ENCODE measurements at regions not wholly inside any gene's neighbourhood (a gene's known extent, or its start where the extent isn't known, plus 50 kb on each side); places are given as distances from the start of the nearest gene placed in this dataset.

DNA sequence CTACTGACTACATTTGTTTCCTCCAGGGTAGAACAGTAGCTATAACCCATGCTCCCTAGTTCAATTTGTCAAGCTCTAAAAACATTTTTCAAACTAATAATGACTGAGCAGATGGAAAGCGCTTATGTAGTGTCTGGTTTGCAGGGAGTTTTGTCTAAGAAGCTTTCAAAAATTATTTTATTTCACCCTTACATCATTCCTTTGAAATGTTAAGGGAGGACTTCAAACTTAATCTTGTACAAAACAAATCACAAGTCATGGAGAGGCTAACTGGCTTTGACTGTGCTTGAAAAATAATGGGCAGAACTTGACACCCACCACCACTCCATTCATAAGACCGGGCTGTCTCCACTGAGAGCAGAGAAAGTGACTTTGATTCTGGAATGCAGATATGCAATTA is 153.4 kb upstream of the QRFPR start:
- Histone ChIP-seq H3K4me1 (no peaks in the 10 kb centered on the region), H3K27ac (no peak overlapping the region), H3K27me3 (ENCODE audit: control insufficient read depth, insufficient read depth, low read length) (no peaks in the 10 kb centered on the region), H3K9me3 (ENCODE audit: control insufficient read depth, low read length) (no peaks in the 10 kb centered on the region), H3K36me3 (ENCODE audit: control insufficient read depth, insufficient read depth, low read length) (no peaks in the 10 kb centered on the region), H3K9ac (no peak overlapping the region), H3K4me2 (ENCODE audit: low read length) (no peak overlapping the region), H3K4me3 (ENCODE audit: low read depth, low read length) (no peak overlapping the region), H2AFZ (no peak overlapping the region), H3K79me2 (no peaks in the 10 kb centered on the region)
- TF ChIP-seq, protein P1, sequence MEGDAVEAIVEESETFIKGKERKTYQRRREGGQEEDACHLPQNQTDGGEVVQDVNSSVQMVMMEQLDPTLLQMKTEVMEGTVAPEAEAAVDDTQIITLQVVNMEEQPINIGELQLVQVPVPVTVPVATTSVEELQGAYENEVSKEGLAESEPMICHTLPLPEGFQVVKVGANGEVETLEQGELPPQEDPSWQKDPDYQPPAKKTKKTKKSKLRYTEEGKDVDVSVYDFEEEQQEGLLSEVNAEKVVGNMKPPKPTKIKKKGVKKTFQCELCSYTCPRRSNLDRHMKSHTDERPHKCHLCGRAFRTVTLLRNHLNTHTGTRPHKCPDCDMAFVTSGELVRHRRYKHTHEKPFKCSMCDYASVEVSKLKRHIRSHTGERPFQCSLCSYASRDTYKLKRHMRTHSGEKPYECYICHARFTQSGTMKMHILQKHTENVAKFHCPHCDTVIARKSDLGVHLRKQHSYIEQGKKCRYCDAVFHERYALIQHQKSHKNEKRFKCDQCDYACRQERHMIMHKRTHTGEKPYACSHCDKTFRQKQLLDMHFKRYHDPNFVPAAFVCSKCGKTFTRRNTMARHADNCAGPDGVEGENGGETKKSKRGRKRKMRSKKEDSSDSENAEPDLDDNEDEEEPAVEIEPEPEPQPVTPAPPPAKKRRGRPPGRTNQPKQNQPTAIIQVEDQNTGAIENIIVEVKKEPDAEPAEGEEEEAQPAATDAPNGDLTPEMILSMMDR (IDR thresholded peaks at IDR 0.05) = no peak

- H3K36me3 ChIP-seq (ENCODE audit: control insufficient read depth, insufficient read depth, low read length) = no peaks in the 10 kb centered on the region
- TF ChIP-seq, protein P1 (IDR thresholded peaks at IDR 0.05) = no peak
Observed at GRCh38 chr4:121526509-121526908, 145.7 kb upstream of the QRFPR start.

DNA sequence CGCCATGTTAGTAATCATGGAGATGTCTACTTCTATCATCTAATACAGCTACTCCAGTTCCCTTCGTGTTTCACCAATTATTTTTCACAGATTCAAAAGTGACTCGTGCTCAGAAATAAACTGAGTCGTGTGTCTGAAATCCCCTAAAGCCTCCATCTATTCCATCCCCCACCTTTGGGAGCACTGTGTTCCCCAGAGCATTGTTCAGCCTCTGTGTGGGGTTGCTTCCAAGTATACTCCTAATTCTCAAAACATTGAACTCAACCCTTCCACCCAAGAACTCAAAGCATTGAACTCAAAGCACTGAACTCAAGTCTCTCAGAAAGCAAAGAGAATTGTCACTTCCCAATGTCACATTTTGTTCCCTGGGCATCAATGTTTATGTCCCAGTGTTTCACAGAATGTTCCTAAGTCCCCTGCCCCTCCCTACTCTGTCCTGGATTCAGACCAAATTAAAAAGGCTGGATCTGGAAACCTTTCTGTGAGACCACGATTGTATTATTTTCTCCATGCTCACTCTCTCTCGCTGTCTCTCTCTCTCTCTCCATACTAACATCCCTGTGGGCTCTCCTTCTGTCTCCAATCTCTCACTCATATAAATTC is 138.5 kb upstream of the QRFPR start:
- no peaks in the 10 kb centered on the region for H3K9me3 ChIP-seq (ENCODE audit: control insufficient read depth, low read length)

More at GRCh38 chr4:121526509-121526908, 145.7 kb upstream of the QRFPR start:
- H3K9ac ChIP-seq = no peak overlapping the region
- H3K4me3 ChIP-seq (ENCODE audit: low read depth, low read length) = no peak overlapping the region
- H3K27ac ChIP-seq = no peak overlapping the region
- H3K27me3 ChIP-seq (ENCODE audit: control insufficient read depth, insufficient read depth, low read length) = no peaks in the 10 kb centered on the region
- H3K9me3 ChIP-seq (ENCODE audit: control insufficient read depth, low read length) = no peaks in the 10 kb centered on the region
- no peaks in the 10 kb centered on the region for H3K4me1 ChIP-seq
- H3K79me2 ChIP-seq = no peaks in the 10 kb centered on the region
- H2AFZ ChIP-seq = no peak overlapping the region
- H3K4me2 ChIP-seq (ENCODE audit: low read length) = no peak overlapping the region

DNA sequence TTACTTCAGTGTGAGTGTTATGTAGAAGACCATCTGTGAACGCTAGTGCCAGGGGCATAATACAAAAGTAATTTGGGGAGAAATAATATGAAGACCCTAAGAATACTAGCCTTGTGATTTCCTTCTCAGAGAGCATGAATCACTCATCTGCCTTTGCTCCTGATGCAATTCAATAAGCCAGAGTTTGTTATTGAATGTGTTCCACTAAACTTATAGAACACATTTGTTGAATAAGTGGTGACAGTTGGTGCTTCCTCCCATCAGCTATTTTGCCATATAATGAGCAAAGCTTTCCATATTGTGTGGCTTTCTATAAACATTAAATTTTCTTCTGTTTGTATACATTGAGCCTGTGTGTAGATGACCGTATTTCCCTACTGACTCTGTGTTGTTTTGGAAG is 136.4 kb upstream of the QRFPR start:
- Histone ChIP-seq H3K4me3 (ENCODE audit: low read depth, low read length) (no peak overlapping the region), H3K27ac (no peak overlapping the region), H3K9ac (no peak overlapping the region), H3K36me3 (ENCODE audit: control insufficient read depth, insufficient read depth, low read length) (no peaks in the 10 kb centered on the region), H3K27me3 (ENCODE audit: control insufficient read depth, insufficient read depth, low read length) (no peaks in the 10 kb centered on the region), H3K4me1 (no peaks in the 10 kb centered on the region), H2AFZ (no peak overlapping the region), H3K9me3 (ENCODE audit: control insufficient read depth, low read length) (no peaks in the 10 kb centered on the region), H3K79me2 (no peaks in the 10 kb centered on the region), H3K4me2 (ENCODE audit: low read length) (no peak overlapping the region)
- TF ChIP-seq, protein P1 (IDR thresholded peaks at IDR 0.05) = no peak

More for the DNA sequence above, 138.5 kb upstream of the QRFPR start:
- TF ChIP-seq, protein P1 (IDR thresholded peaks at IDR 0.05) = no peak
- H3K4me3 ChIP-seq (ENCODE audit: low read depth, low read length) = no peak overlapping the region
- no peaks in the 10 kb centered on the region for H3K79me2 ChIP-seq
- H3K27ac ChIP-seq = no peak overlapping the region
- H3K4me2 ChIP-seq (ENCODE audit: low read length) = no peak overlapping the region
- no peaks in the 10 kb centered on the region for H3K27me3 ChIP-seq (ENCODE audit: control insufficient read depth, insufficient read depth, low read length)
- no peaks in the 10 kb centered on the region for H3K36me3 ChIP-seq (ENCODE audit: control insufficient read depth, insufficient read depth, low read length)
- no peaks in the 10 kb centered on the region for H3K4me1 ChIP-seq
- H2AFZ ChIP-seq = no peak overlapping the region
- no peak overlapping the region for H3K9ac ChIP-seq

- TF ChIP-seq, protein P1 (IDR thresholded peaks at IDR 0.05) = no peak
- Histone ChIP-seq H3K4me1 (no peaks in the 10 kb centered on the region), H3K27me3 (ENCODE audit: control insufficient read depth, insufficient read depth, low read length) (no peaks in the 10 kb centered on the region), H3K9me3 (ENCODE audit: control insufficient read depth, low read length) (no peaks in the 10 kb centered on the region), H3K27ac (no peak overlapping the region), H3K79me2 (no peaks in the 10 kb centered on the region), H3K4me2 (ENCODE audit: low read length) (no peak overlapping the region), H3K9ac (no peak overlapping the region), H3K36me3 (ENCODE audit: control insufficient read depth, insufficient read depth, low read length) (no peaks in the 10 kb centered on the region), H3K4me3 (ENCODE audit: low read depth, low read length) (no peak overlapping the region), H2AFZ (no peak overlapping the region)
Observed at GRCh38 chr4:121514443-121514842, 133.6 kb upstream of the QRFPR start.

All from parathyroid adenoma (tissue), 2 donors.